ENCODE measurements at regions not wholly inside any gene's neighbourhood (a gene's known extent, or its start where the extent isn't known, plus 50 kb on each side); places are given as distances from the start of the nearest gene placed in this dataset.

- TF ChIP-seq CBX3 (IDR thresholded peaks at IDR 0.05; ENCODE audit: low read depth) (no peak), CTCF (IDR thresholded peaks at IDR 0.05 in 2 of 3, conservative IDR thresholded peaks at IDR 0.05 in 1 of 3; ENCODE audit: borderline replicate concordance in 1 of 3, insufficient read depth in 1 of 3, low read depth in 2 of 3, low read length in 2 of 3) (no peak), RAD21 (IDR thresholded peaks at IDR 0.05; ENCODE audit: low read depth) (no peak), JUND (IDR thresholded peaks at IDR 0.05) (no peak), EGR1 (IDR thresholded peaks at IDR 0.05; ENCODE audit: low read depth) (no peak)
Measured at GRCh38 chr10:52637592-52637991, 135.0 kb downstream of the MBL2 start (continued).

- Histone ChIP-seq H3K27me3 (ENCODE audit: insufficient read depth, low read length) (no peaks in the 10 kb centered on the region), H3K36me3 (ENCODE audit: control insufficient read depth in 1 of 2, insufficient read depth in 2 of 2, low read length in 2 of 2) (no peaks in the 10 kb centered on the region), H4K20me1 (ENCODE audit: insufficient read depth) (no peaks in the 10 kb centered on the region), H3K4me3 (replicated peaks in 1 of 2; ENCODE audit: low read depth in 1 of 2, low read length in 2 of 2) (no peak overlapping the region), H3K9ac (ENCODE audit: low read length) (no peak overlapping the region), H3K9me2 (ENCODE audit: insufficient read depth) (no peaks in the 10 kb centered on the region), H3K9me3 (ENCODE audit: control insufficient read depth in 1 of 2, insufficient read depth in 1 of 2, low read depth in 1 of 2, low read length in 2 of 2) (no peaks in the 10 kb centered on the region), H2AFZ (ENCODE audit: low read depth, low read length, poor library complexity, severe bottlenecking) (no peak overlapping the region), H3K27ac (ENCODE audit: low read depth, low read length) (no peak overlapping the region), H3K4me2 (ENCODE audit: low read length) (no peak overlapping the region), H3K79me2 (ENCODE audit: insufficient read depth, low read length) (no peaks in the 10 kb centered on the region), H3K4me1 (ENCODE audit: control insufficient read depth in 1 of 2, insufficient read depth in 2 of 2, low read length in 2 of 2) (peaks cover 0 to 6% of the 10 kb centered on the region in 2 experiments; a peak in 1 of 4 replicates)
- no peak for ATAC-seq
- ChIA-PET POLR2A (no interaction called here), RAD21 (ENCODE audit: low non-redundant PET in 1 of 2, low total read pairs in 2 of 2, uncharacterized antibody in 2 of 2, unreplicated experiment in 2 of 2) (no interaction called here), CTCF (no interaction called here)
- no peak for DNase-seq (ENCODE audit: low read depth, low spot score)
- intact Hi-C loops (cut with micrococcal nuclease), result no loop called here
- no peak for TF ChIP-seq ZFX (IDR thresholded peaks at IDR 0.05)
- TF ChIP-seq JUND (IDR thresholded peaks at IDR 0.05), result no peak
- TF ChIP-seq POLR2A (IDR thresholded peaks at IDR 0.05; ENCODE audit: borderline replicate concordance, extremely low read depth, insufficient read depth, insufficient read length), result no peak
- TF ChIP-seq TCF7L2 (IDR thresholded peaks at IDR 0.05; ENCODE audit: borderline replicate concordance, extremely low read depth, insufficient read depth, insufficient read length), result no peak
- TF ChIP-seq RAD21 (IDR thresholded peaks at IDR 0.05; ENCODE audit: low read depth), result no peak
- no peak for TF ChIP-seq REST (IDR thresholded peaks at IDR 0.05; ENCODE audit: low read depth)
- TF ChIP-seq ZNF274 (IDR thresholded peaks at IDR 0.05; ENCODE audit: low read depth, low read length), result no peak
- TF ChIP-seq ATF3 (IDR thresholded peaks at IDR 0.05), result no peak
- no peak for TF ChIP-seq ELF1 (IDR thresholded peaks at IDR 0.05; ENCODE audit: borderline replicate concordance, low read depth)
- no peak for TF ChIP-seq POLR2AphosphoS5 (IDR thresholded peaks at IDR 0.05; ENCODE audit: low read depth, low read length)
- no peak for TF ChIP-seq SP1 (IDR thresholded peaks at IDR 0.05; ENCODE audit: low read depth)
- TF ChIP-seq CTCF (IDR thresholded peaks at IDR 0.05 in 2 of 3, conservative IDR thresholded peaks at IDR 0.05 in 1 of 3; ENCODE audit: borderline replicate concordance in 1 of 3, insufficient read depth in 1 of 3, low read depth in 2 of 3, low read length in 2 of 3), result no peak
- no peak for TF ChIP-seq EGR1 (IDR thresholded peaks at IDR 0.05; ENCODE audit: low read depth)
- TF ChIP-seq EZH2phosphoT487 (IDR thresholded peaks at IDR 0.05; ENCODE audit: borderline replicate concordance), result no peak
- BruUV-seq (replicated peaks), result no TSS peak
Measured at GRCh38 chr10:52639652-52640051, 132.9 kb downstream of the MBL2 start.

All from HCT116 (cell line).